Fibroblast of upper back skin (primary cell): ENCODE measurements at regions not wholly inside any gene's neighbourhood (a gene's known extent, or its start where the extent isn't known, plus 50 kb on each side); places are given as distances from the start of the nearest gene placed in this dataset.
A peak's percentile ranks its signal among the peaks of the same experiment; 100 is the strongest.
"Not testable (repeated sequence)": the region's sequence is repeated elsewhere in the genome, so short reads cannot be mapped to it uniquely, and the experiment has no call there.

Source experiments
- DNase-seq: peaks from one replicate; pipeline ENCODE4 v3.0.0-alpha.2; 2013

DNA sequence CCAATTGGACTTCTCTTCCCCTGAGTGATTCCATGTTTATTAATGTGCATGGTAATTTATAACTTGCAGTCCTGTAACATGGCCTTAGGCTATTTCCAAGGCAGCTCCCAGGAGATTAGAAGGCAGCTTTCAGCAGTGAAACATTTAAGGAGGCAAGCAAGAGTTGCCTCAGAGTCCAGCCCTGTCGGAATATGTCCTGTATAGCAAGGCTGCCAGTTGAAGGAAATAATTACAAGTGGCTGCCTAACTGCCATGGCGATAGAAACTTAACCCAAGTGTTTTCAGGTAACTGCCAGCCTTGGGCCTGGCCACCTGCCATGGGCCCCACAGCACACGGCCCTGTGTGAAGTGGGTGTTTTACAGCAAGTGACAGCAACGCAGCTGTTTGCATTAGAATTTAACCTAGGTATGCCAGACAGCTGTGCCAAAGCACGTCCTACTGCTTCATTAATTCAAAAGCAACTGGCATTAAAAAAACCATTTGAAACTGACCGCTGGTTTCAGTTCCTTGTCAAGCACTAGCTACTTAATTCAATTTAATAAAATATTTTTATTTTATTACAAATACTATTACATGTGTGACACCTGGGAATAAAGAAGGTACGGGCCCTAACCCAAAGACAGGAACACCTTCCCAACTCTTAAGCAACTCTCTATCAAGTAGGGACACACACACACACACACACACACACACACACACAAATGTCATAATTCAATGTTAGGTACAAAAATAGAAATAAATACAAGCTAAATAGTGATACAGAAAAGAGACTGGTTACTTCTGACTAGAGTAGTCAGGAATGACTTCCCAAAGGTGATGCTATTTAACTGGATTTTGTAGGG, 151.8 kb upstream of the HEY2 start:
- DNase-seq: no peak

DNA sequence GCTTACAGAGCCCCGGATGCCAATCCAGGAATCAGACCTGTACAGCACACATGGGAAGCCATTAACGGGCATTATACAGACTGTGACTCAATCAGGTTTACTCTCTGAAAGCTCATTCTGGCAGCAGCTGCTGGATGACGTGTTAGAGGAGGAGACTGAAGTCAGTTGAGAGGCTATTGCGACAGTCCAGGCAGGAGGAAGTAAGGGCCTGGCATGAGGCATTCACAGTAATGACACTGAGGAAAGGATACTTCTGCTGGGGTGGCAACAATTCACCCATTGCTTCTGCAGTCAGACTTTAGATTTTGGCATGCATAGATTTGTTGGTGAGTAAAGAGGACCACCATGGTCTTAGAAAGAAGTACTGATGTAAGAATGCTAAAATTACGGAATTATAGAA, 151.0 kb upstream of the HEY2 start:
- peak; percentile 55 for DNase-seq

DNA sequence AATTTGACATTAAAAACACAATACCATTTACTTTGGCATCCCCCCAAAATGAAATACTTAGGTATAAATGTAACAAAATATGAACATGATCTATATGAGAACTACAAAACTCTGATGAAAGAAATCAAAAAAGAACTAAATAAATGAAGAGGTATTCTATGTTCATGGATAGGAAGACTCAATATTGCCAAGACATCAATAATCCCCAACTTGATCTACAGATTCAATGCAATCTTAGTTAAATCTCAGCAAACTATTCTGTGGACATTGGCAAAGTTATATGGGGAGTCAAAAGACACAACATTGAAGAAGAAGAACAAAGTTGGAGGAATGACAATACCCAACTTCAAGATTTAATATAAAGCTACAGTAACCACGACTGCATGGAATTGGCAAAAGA, 145.2 kb upstream of the HEY2 start:
- no peak for DNase-seq

DNA sequence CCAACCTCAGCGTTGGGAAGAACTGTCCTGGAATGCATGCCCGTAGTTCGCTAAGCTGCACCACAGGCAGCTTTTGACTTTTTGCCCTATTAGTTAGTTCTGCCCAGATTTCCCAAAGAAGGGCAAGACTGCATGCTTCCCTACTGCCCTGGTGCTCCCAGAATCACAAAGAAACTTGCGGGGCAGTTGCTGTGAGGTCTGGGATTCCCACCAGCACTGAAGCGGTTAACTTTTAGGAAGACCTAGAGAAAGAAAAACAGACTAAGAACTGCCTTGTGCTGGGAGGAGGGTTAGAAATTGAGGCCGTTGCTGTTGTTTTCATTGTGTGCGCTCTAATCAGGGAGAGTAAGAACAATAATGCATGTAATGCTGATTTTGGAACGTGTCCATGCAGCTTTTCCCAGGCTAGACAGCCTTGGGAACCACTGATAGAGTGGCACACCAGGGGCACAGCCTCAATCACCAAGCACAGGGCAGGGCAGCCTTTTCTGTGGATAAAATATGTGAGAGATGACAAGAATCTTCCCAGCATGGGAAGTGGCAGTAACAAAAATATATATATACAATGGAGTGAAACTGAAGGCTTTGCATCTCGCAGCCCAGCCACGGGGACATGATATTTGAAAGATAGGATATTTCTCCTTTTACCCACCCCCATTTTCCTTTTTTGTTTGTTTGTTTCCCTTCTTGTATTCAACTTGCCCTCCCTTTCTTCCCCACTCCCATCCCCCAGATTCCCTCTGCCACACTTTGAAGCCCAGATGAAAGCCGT, 137.7 kb upstream of the HEY2 start:
- peak; percentile 5 for DNase-seq

DNA sequence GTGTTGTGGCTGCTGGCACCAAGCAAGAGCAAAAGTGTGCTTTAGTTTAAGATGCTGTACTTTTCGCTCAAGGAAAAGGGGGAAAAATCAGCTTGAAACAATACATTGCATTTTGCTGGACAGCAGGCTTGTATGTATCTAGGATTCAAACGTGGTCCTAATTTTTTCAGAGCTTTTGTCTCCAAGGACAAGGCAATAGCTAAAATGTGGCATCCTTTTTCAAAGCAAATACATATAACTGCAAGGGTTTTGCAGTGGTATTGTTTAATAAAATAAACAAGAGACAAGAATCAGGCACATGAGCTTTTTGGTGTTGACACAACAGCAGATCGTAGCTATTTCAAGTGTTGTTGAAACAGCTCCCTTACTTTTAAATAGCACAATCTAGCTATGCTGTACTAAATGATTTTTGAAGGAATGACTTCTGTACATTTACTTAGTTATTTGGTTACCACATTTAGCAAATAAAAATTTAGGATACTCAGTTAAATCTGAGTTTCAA, 137.0 kb upstream of the HEY2 start:
- no peak for DNase-seq

DNA sequence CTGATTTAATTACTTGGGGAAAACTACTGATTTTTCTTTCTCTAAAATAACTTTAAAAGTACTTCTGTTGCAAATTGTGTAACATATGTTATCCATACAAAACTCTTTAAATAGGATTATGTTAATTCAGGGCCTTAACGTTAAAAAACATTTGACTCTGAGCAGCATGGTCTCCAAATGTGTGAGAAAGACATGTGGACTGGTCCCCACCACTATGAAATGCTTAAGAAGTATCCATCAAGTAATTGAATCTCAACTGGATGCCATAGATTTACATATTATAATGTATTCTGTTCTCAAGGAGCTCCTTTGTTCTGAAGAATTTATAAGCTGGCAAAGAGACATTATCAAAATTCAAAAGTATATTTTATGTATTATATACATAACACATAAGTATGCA, 130.8 kb upstream of the HEY2 start:
- DNase-seq: no peak

DNA sequence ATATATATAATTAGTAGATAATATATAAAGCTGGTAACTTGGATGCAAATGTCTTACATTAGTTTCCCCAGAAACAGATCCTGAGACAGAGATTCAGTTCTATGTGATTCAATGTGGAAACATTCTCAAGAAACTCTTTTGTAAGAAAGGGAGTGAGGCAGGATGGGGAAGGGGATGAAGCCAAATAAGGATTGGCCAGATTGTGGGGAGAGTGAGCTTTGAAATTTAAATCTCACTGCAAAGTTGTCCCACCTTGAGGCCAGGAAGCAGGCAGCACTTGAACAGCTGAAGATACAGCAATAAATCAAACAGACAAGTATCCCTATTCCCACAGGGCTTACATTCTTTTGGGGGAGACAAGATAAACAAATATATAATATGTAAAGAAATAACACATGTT, 126.3 kb upstream of the HEY2 start:
- no peak for DNase-seq

DNA sequence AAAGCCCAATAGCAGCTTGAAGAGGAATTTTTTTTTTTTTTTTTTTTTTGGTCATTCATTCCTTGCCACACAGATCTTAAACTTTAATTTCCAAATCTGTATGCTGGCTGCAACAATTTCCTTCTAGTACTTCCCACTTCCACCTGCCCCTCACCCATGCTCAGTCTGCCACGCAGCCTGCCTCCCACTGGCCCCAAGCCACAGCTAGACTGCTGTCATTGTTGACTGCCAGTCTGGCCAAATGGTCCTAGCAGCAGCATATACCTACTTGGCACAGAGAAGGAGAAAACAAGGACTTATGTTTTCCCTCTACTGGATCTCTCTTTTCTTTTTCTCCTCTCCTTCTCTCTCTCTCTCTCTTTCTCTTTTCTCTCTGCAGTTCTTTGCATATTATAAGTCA, 118.3 kb upstream of the HEY2 start:
- DNase-seq: no peak

DNA sequence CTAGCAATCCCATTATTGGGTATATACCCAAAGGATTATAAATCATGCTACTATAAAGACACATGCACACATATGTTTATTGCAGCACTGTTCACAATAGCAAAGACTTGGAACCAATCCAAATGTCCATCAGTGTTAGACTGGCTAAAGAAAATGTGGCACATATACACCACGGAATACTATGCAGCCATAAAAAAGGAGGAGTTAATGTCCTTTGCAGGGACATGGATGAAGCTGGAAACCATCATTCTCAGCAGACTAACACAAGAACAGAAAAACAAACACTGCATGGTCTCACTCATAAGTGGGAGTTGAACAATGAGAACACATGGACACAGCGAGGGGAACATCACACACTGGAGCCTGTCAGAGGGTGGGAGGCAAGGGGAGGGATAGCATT, 113.4 kb upstream of the HEY2 start:
- DNase-seq: not testable (repeated sequence)

DNA sequence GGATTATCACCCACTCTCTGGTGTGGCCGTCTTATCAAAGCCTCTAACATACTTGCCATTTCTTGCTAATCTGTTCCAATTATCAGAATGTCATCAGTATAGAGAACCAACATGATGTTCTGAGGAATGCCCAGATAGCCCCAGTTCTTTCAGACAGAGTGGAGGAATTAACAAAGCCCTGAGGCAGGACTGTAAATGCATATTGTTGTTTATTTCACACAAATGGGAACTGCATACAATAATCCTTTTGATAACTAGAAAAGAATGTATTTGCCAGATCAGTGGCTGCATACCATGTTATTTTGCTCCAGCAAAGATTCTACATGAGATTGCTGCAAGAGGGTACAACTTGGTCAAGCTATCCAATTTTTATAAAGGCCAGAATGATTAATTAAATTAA, 112.8 kb upstream of the HEY2 start:
- no peak for DNase-seq

DNA sequence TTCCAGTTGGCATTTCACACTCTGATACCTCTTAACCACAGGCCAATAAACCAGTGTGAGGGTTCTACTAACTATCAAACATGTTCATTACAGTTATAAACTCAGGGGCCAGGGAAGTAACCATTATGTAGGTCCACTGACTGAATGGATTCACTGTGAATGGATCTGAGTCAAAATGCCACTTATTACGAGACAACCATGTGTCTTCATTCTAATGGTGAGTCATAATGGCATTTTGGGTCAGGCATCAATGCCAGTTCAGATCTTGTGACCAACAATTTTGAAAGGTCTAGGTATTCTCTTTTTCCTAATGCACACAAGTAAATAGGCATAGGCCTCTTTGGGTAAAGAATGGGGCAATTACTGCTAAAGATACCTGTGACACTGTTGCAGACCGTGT, 112.2 kb upstream of the HEY2 start:
- DNase-seq: no peak

DNA sequence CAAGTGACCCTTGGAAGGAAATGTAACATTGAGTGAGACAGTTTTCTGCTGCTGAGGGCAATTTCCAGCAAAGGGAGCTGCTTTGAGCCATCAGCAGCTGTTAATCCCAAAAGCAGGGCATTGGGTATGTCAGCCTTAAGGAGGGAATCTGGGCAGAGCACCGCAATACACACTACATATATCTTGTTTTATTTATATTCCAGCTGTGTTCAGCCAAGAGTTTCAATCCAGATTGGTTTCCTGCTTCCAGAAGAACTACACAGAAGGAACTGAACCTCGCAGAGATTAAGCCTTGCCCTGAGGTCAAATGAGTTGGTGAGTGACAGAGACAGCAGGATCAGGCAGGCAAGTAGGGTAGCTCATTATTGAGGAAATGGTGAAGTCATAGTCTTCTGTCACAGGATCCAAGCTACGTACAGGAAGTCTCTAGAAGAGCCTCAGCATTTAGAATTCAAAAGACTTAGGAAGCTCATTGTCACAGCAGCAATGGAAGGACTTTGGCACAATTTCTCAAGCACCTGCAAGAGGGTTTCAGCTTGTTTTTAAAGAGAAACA, 109.9 kb upstream of the HEY2 start:
- DNase-seq: no peak

DNA sequence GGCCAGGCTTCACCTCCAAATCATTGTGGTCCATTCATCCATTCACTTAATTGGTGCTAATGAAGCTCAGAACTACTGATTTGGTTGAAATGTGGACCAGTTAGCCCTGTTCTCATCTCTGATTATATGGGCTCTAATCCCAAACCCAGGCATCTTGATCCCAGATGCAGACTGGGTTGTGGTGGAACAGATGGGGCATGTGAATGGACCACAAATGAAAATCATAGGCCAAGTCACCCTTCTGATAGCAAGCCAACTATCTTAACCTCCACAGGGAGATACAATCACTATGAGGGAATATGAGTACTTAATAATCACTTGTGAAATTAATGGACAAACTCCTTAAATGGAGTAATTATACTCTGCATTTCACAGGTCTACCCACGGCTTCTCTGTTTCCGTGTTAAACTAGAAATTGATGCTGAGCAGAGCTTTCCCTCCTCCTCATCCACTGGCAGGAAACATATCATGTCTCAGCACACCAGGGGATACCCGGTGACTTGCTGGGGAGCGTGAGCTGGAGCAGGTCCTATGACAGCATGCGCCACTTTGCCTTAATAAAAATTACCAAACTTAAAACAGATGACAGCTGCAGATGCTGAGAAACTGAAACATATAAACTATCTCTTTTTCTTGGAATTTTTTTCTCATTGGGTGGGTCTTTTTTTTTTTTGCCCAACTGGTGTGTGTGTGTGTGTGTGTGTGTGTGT, 108.8 kb upstream of the HEY2 start:
- no peak for DNase-seq

DNA sequence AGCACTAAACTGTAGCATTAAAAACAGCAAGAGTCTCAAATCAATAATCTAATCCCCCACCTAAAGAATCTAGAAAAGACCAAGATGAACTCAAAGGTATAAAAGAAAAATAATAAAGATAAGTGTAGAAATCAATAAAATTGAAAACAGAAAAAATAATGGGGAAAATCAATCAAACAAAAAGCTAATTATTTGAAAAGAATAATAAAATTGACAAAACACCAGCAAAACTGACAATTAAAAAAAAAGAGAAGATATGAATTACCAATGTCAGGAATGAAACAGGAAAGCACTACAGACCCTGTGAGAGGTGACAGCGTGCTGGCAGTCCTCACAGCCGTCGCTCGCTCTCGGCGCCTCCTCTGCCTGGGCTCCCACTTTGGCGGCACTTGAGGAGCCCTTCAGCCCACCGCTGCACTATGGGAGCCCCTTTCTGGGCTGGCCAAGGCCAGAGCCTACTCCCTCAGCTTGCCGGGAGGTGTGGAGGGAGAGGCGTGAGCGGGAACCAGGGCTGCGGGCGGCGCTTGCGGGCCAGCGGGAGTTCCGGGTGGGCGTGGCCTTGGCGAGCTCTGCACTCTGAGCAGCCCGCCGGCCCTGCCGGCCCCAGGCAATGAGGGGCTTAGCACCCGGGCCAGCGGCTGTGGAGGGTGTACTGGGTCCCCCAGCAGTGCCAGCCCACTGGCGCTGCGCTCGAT, 105.3 kb upstream of the HEY2 start:
- DNase-seq: not testable (repeated sequence)

DNA sequence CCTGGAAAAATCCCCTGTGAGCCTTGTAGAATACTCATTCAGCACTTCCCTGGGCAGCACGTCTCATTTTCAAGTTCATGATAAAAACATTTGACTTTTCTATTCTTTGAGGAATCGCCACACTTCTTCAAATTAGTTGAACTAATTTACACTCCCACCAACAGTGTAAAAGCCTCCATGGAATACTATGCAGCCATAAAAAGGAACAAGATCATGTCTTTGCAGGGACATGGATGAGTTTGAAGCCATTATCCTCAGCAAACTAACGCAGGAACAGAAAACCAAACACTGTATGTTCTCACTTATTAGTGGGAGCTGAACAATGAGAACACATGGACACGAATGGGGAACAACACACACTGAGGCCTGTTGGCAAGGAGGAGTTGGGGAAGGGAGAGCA, 102.0 kb upstream of the HEY2 start:
- no peak for DNase-seq

DNA sequence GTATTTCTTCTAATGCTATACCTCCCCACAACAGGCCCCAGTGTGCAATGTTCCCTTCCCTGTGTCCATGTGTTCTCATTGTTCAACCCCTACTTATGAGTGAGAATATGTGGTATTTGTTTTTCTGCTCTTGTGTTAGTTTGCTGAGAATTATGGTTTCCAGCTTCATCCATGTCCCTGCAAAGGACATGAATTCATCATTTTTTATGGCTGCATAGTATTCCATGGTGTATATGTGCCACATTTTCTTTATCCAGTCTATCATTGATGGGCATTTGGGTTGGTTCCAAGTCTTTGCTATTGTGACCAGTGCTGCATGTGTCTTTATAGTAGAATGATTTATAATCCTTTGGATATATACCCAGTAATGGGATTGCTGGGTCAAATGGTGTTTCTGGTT, 95.7 kb upstream of the HEY2 start:
- not testable (repeated sequence) for DNase-seq

DNA sequence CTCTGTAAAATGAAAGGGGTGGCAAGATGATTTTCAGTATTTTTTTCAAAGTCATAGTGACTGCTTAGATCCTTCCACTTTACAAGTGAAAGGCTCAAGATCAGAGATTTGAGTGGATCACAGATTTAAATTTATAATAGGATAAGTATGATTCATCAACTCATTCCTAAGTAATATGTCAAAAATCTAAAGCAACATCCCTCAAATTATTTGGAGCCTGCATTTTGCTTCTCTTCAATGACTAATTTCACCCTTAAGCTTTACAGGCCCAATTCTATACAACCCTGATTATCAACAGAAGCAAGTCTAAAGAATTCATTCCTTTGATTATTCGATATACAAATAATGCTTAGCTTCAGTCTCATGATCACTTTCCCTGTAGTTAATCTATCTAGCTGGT, 93.9 kb upstream of the HEY2 start:
- DNase-seq: no peak

DNA sequence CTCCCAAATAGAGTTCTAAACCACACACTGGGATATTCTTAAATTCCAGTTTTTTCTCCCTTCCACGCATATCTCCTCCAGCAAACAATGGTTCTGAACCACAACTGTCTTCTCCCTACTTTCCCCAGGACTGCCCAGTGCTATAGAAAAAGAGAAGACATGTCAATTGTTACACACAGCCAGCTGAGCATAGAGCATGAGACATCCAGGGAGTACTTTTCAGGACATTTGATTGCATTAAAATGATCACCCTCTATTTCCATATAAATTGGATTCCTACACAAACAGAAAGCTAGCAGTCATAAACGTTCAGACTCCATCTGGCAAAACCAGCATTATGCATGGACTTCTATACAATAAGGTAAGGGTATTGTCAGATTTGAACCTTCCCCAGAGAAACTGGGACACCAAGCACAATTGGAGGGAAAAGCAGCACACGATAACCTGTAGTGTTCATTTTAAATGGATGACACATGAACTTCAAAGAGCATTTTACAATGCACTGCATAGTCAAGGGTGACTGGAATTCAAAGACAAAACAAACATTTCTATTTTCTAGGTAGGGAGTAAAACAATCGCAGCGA, 93.1 kb upstream of the HEY2 start:
- DNase-seq: no peak

DNA sequence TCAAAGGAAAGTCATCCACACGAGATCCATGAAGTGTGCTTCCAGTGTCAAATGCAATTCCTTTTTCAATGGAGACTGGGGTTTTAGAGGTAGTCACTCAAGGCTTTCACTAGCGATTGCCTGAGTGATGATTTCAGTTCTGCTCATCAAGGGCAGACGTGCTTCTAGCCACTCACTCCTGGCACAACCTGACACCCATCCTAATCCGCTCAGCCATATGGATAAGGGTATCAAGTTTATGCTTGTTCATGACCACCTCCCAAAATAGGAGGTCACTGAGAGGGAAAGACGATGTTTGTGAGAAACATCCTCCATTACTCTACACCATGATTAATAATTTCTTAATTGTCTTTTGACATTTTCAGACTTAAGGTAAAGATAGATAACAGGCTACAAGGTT, 91.3 kb upstream of the HEY2 start:
- DNase-seq: no peak

DNA sequence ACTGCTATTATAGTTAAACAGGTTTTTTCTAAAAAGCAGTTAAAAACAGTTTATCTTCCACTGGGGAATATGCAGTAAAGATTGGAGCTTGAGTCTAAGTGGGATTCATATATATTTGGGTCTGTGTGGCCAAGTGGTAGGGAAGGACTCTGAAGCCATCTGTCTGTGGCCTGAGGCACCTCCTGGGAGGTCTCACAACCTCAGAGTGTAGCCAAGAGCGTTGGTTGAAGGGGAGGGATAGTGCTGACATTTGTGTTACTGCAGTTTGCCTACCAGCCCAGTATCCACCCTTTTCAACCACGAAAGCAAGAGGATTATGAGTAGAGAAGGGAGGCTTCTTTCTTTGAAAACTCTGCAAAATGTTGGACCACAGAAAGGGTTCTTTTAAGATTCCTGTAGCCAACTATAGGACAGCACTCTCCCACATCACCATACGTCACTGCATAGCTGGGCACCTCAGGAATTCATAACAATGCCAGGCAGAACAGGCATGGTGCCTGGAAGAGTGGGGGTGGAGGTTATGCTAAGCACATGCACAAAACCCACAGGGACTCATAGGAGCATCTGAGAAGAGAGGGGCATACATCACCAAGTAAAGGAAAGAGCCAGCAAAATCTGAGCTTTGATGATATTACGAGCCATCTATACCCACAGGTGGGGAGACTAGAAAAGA, 90.5 kb upstream of the HEY2 start:
- DNase-seq: peak; percentile 44

DNA sequence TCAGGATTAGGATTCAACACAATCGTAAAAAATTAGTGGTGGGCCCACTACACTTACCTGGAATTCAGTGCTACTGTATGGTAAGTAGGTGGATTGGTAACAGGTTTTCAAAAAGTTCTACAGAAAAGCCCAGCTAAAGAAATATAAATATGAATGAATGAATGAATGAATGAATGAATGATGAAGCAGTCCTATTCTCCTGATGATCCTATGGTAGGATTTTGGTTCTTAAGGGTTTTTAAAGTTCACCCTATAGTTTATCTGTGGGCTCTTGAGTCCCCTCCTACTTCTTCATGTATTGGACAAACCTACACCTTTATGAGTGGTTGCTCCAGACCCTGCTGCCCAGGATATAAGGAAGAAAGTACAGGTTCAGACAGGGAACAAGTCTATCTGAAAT, 89.5 kb upstream of the HEY2 start:
- no peak for DNase-seq

DNA sequence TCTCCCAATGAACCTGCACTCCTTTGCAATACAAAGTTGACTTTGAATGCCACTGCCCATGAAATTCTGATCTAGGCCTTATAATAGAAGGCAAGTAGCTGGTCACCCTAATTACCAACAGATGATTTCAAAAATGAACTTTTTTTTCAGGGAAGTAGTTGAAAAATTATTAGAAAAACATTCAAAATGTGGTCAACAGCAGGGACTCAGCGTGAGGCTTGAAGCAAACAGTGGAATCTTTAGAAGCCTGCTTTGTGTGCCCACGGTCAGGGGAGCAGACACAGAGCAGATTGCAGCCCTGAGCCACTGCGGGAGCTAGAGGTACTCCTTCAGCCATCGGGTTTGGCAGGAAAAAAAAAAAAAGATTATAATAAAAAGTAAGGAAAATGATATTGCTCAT, 87.1 kb upstream of the HEY2 start:
- no peak for DNase-seq
